Effector CD8-positive, alpha-beta T cell (primary cell): ENCODE measurements at regions not wholly inside any gene's neighbourhood (a gene's known extent, or its start where the extent isn't known, plus 50 kb on each side); places are given as distances from the start of the nearest gene placed in this dataset.

Source experiments
- DNase-seq: peaks from one replicate; lab custom pipeline; 2025; lab: John Stamatoyannopoulos, UW

GRCh38 chr21:16305686-16306085, 575.9 kb downstream of the USP25 start:
- no peak for DNase-seq

- DNase-seq, result no peak
Observed at GRCh38 chr21:16307256-16307655, 577.5 kb downstream of the USP25 start.

GRCh38 chr21:16308269-16308668, 578.5 kb downstream of the USP25 start:
- no peak for DNase-seq

DNA sequence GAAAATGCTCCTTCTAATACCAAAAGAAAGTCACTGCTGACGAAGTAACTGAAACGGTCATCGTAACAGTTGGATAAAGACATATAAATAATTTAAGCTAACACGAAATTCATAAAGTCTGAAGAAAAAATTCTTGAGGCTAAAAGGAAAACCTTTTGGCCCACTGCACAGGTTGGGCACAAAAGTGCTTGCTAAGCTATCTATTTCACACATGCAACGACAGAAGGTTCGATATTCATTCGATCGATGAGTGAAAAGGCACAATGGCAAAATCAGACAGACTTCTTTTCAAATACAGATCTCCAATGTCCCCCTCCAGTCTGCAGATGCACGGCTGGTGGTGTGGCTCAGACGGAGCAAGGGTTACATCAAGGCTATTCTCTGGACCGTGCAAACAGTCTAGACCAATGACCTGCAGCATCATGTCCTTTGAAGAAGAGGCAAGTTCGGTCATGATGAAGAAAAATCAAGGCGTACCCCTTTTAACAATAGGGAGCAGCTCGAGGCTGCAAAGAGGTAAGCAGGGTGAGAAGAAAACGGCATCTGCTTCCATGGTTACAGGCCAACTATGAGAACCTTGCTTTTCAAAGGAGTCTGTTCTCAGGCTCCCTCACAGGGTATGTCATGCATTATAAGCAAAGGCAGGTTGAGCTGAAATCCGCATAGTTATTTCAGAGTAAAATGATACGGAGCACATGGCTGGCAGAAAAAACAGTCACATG, 579.6 kb downstream of the USP25 start:
- no peak for DNase-seq

- DNase-seq, result no peak
Observed at GRCh38 chr21:16310176-16310575, 580.4 kb downstream of the USP25 start.

DNA sequence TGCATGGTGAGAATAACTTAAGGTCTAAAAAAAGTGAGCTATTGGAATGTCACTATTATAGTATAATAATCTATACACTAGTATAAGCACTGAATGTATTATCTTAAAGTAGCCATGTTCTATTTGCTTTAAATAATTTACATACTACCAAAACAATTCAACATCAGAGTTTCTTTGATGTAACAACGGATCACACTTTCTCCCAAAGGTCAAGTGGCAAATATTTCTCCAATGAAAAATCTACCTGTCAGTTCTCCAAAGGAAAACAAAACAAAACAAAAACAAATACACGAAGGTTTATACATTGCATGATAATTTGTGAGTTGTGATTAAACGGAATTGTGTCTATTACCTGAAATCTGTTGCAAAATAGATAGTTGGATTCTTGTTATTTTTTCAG, 581.4 kb downstream of the USP25 start:
- DNase-seq, result no peak

- DNase-seq, result no peak
Observed at GRCh38 chr21:16312321-16312720, 582.5 kb downstream of the USP25 start.

DNA sequence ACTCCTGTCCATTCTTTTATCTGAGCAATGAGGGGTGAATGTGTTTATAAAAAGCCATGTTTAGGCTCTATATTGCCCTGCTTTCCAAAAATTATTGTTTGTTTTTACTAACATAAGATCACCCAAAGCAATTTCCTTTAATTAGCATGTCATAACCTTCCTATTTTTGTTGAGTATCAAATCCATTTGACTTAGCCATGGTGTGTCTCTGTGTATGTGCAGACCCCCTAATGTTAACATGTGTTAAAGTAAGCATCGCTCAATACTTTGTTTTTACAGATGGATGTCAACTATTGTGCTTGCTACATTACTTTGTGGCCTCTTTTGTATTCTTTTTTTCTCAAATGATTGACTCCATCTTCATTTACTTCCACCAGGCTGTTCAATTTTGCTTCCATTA, 585.4 kb downstream of the USP25 start:
- no peak for DNase-seq

GRCh38 chr21:16318651-16319300, 589.0 kb downstream of the USP25 start:
- no peak for DNase-seq

DNA sequence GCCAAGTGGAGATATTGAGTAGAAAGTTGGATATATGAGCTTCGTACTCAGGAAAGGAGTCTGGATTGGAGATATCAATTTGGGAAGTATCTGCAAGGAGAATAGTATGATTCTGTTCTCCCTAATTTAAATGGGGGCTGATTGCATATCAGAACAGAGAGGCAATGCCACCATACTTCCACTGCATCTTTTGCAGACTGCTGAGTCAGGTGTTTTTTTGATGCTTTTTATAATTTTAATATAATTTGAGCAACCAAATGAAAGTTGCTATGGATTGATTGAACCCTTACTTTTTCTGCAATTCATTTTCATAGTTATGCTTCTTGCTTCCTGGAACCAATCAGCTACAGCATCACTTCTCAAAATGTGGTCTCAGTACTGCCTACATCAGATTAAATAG, 590.3 kb downstream of the USP25 start:
- no peak for DNase-seq

DNA sequence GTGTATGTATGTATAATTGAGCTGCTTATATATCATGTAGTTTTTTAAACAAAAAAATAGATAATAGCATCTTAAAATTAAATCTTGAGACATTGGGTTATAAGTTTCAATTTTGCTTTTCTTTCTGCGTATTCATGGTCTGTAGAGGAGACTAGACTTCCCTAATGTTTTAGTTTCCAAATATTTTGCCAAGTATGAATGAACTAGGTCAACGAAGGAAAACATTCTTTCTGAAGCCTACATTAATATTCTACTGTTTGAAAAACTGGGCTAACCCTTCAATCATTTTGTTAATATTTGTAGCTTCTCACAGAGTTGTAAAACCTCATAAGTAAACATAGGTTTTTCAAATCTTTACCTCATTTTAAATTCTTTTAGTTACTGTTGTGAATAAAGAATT, 592.7 kb downstream of the USP25 start:
- DNase-seq, result no peak

- DNase-seq, result no peak
Observed at GRCh38 chr21:16323596-16323995, 593.8 kb downstream of the USP25 start.

GRCh38 chr21:16324630-16325029, 594.8 kb downstream of the USP25 start:
- DNase-seq, result no peak

DNA sequence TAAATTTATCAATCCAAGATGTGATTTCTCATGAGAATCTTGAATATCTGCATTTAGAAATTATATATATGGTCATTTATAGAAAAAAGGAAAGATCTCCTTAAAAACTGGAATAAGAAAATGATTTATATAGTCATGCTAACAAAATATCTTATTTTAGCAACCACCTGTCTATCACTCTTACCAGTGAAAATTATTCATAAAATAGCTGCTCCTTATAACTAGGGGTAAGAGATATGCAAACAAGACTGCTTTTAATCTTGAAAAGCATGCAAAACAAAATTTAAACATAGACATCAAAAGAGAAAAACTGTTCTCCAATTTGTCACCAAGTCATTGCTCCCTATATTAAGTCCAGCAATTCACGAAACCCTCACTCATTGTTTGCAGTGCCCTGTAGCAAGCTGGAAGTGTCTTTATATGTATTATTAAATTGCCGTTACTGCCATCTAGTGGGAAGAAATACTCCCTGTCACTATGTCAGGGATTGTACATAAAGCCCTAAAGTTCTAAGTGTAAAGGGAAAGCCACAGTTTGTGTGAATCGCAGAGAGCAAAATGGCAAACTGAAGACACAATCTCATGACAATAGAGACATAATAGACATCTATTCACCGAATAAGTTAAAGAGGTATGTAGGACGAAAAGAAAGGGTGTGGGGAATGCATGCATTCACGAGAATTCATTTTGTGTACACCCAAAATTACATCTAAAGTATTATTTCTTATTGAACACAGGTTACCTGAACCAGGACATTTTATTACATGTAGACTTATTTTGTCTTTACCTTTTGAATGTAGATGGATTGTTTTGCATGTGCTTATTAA, 600.5 kb downstream of the USP25 start:
- DNase-seq, result no peak

DNA sequence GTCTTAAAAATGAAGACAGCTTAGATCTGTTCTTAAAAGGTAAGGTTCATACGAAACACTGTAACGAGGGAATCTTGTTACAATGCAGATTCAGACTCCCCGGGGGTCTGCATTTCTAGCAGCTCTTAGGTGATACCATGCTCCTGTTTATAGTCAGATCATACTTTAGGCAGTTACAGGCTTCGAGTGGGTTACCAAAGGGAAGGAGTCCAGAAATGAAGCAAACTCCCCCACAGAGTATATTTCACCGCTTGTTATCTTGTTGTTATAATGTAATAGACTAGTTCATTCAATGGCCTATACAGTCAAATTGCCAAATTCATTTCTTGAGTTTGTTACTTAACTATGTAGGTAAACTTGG, 601.1 kb downstream of the USP25 start:
- no peak for DNase-seq

DNA sequence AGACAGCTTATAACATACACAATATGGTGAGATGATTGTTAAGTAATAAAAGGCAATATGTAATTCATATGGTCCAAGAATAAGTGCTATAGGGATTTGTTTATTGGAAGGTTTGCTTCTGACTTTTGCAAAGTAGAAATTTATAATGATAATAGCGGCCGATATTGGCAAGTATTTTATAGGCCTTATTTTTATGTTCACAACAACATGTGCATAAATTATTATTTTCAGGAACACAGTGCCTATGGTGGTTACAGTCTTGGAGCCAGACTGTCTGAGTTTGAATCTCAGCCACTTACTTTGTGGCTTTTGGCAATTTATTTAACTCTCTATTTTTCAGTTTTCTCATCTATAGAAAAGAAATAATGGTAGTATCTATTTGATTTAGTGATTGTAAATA, 607.5 kb downstream of the USP25 start:
- DNase-seq, result no peak

GRCh38 chr21:16342932-16343331, 613.1 kb downstream of the USP25 start:
- DNase-seq, result no peak

DNA sequence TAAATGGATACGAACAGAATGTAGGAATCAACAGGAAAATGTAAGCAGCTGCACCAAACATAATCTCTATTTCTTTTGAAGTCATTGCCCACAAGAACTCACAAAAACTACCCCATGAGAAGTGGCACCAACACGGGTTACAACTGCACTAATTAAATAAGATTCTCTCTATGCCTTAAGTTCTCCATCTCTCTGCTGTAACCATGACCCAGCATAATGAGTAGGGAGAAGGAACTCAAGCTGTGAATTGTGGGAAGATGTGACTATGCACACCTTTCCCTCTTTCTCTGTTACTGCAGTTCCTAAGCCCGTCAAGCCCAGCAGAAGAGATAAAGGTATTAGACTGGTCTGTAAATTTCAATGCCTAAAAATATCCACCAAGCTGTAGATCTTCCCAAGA, 614.0 kb downstream of the USP25 start:
- no peak for DNase-seq

DNA sequence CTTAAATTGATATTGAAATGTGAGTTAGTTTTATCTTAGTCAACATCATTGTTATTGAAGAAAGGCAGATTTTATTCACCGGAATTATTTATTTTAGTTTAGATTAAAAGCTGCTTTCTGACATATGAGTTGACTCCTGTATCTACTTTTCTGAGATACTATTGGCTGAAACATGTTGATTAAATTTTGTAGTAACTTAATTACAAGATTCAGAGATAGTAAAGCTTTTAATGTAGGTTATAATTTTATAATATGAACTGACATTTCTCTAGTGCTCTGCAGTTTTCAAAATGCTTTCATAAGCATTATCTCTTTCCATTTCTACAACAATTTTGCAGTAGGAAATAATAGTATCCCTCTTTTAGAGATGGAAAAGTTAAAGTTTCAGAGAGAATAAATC, 616.0 kb downstream of the USP25 start:
- no peak for DNase-seq

GRCh38 chr21:16347223-16347622, 617.4 kb downstream of the USP25 start:
- DNase-seq, result no peak

DNA sequence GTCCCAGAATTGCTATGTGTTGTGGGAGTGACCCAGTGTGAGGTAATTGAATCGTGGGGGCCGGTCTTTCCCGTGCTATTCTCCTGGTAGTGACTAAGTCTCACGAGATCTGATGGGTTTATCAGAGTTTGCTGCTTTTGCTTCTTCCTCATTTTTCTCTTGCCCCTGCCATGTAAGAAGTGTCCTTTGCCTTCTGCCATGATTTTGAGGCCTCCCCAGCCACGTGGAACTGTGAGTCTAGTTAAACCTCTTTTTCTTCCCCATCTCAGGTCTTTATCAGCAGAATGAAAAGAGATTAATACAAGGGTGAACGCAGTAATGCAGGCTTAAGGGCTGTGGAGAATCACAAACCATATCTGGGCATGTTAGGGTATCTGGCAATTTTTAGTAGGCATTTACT, 624.0 kb downstream of the USP25 start:
- DNase-seq, result no peak

- no peak for DNase-seq
Observed at GRCh38 chr21:16357994-16358393, 628.2 kb downstream of the USP25 start.

DNA sequence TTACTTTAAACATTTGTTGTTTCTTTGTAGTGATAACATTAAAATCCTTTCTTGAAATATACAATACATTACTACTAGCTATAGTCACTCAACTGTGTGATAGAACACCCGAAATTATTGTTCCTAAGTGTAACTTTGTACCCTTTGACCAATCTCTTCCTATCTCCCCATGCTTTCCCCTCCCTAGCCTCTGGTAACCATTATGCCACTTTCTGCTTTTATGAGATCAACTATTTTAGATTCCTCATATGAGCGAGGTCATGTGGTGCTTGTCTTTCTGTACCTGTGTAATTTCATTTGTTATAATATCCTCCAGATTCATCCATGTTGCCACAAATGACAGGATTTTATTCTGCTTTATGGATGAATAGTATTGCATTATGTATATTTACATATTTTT, 629.0 kb downstream of the USP25 start:
- no peak for DNase-seq
